GM10248 (cell line): ENCODE measurements at regions not wholly inside any gene's neighbourhood (a gene's known extent, or its start where the extent isn't known, plus 50 kb on each side); places are given as distances from the start of the nearest gene placed in this dataset.

Experiments
- CTCF ChIA-PET: fragments of 300-600 bp; sonication (Branson Sonifier 250); formaldehyde crosslinking; extraction: SDS; loops from one replicate; lab custom pipeline; 2021; ENCODE audit warnings: antibody characterized with exemption; lab: Yijun Ruan, JAX
- POLR2A ChIA-PET: fragments of 350-650 bp; sonication (Branson Sonifier 250); formaldehyde crosslinking; extraction: SDS; loops from one replicate; lab custom pipeline; 2020; ENCODE audit warnings: antibody characterized with exemption; lab: Yijun Ruan, JAX
- DNase-seq: peaks from one replicate; pipeline ENCODE4 v3.0.0; 2012; ENCODE audit errors: extremely low spot score
- TF ChIP-seq, protein P1 (sequence below): IDR thresholded peaks from 2 replicates; pipeline ENCODE4 v1.5.1; 2012; ENCODE audit warnings: mild to moderate bottlenecking, low read depth; ENCODE audit errors: extremely low read depth, missing control alignments, control extremely low read depth

DNA sequence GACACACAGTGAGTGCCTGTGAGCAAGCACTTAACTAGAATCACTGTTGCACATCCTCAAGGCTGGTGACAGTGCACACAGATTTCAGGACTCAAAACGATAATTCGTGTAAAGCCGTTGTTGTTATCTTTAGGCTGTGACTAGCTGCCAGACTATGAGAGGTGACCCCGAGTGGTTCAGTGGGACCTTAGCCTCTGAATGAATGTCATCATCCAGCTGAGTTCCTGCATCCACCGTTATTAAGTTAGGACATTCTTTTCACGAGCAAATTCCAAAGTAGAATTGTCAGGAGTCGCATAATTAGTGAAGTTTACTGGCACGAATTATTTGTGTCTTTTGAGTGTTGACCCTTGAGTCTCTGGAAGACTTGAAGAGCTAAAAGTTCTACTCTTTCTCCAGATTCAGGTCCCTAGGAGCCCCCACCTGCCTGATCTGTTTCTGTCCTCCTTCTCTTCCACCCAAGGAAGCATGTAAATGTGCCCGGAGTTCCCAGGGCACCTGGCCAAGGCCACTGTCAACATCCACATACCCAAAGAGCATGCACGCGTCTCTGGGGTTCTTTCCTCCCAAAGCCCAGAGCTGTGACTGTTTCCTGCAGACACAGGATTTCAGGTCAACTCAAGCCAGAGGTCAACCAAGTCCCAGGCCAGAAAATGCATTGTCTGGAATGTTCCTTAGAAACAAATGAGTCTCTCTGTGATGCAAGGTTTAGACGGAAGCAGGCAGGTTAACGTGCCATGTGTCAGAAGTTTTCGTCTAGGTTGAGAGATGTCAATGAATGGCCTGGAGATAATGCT lies 207.2 kb downstream of the TOMM20 start:
- TF ChIP-seq, protein P1, sequence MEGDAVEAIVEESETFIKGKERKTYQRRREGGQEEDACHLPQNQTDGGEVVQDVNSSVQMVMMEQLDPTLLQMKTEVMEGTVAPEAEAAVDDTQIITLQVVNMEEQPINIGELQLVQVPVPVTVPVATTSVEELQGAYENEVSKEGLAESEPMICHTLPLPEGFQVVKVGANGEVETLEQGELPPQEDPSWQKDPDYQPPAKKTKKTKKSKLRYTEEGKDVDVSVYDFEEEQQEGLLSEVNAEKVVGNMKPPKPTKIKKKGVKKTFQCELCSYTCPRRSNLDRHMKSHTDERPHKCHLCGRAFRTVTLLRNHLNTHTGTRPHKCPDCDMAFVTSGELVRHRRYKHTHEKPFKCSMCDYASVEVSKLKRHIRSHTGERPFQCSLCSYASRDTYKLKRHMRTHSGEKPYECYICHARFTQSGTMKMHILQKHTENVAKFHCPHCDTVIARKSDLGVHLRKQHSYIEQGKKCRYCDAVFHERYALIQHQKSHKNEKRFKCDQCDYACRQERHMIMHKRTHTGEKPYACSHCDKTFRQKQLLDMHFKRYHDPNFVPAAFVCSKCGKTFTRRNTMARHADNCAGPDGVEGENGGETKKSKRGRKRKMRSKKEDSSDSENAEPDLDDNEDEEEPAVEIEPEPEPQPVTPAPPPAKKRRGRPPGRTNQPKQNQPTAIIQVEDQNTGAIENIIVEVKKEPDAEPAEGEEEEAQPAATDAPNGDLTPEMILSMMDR = no peak
- DNase-seq = no peak
- POLR2A ChIA-PET = no interaction called here
- CTCF ChIA-PET = no interaction called here

DNA sequence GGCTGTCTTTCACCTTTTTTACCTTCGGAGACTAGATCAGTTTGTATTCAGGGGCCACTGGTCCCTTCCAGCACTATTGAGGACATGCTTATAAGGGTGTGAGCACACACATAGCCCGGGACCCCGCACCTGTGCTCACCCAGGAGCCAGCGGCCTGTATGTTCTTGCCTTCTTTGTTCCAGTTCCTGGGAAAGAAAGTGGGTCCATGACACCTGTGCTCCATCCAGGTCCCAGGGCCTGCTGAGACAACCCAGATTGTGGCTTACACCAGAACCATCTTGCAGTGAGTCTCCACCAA lies 207.8 kb downstream of the TOMM20 start:
- DNase-seq = no peak
- TF ChIP-seq, protein P1 = no peak
- ChIA-PET CTCF (no interaction called here), POLR2A (no interaction called here)

DNA sequence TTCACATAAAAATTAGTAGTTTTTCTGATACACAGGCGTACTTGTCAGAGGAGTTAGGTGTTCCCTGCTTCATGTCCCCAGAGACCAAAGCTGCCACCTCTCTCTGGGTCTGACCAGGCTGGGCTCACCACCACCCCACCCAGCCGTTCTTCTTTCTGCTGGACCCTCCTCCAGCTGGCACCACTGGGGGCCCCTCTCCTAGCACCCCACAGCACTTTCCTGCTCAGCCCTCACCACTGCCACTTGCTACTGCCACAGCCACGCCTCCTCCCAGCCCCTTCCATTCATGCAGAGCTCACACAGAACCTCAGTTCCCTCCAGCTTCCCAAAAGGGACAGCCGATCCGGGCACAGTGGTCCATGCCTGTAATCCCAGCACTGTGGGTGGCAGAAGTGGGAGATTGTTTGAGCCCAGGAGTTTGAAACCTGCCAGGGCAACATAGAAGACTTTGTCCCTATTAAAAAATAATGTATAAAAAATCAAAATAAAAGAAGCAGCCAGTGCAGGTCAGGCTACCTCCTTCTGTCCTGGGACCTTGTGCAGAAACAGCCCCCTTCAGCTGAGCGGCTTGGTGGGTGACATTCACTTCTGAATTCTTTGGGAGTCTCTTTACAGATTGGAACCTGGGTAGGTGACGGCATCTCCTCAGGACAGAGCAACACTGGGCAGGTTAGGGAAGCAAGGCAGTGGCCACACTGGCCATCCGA lies 208.3 kb downstream of the TOMM20 start:
- CTCF ChIA-PET = no interaction called here
- POLR2A ChIA-PET = no interaction called here
- TF ChIP-seq, protein P1 = no peak
- no peak for DNase-seq

DNA sequence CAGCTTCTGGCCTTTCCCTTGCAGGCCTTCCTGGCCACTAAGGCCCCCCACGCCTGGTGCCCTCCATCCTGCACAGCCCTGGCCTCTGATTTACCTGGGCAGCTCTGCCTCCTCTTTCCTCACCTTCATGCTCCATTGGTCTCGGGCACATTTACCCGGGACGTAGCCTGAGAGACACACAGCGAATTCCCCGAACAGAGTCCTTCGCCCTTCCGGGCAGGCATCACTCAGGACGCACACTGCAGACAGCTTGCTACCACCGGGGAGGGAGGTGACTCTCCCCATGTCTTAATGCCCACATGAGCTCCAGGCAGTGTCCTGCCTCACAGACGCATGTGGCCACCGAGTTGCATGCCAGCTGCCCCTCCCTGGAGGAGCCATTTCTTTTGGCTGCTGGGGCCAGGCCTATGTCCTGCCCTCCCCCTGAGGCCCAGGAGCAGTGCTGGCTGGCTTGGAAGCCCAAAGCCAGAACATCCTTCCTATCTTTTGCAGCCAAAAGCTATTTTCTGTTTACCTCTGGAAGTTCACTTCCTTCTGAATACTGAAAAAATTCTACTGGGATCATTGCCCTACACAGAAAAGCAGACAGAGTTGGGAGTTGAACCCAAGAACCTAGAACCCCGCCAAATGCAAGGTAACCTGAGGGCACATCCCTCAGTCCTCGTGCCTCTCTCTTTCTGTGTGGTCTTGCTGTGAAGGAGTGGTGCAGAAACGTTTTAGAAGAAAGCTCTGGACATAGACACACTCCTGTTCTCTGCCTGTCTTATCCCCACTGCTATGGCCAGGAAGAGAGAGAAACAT lies 209.5 kb downstream of the TOMM20 start:
- ChIA-PET POLR2A (no interaction called here), CTCF (interaction anchor here (1.1 kb wide), 1 partner anchor 11 kb away, joined by 5 read pairs; no protein-coding TSS in a partner anchor)
- DNase-seq = no peak
- TF ChIP-seq, protein P1 = no peak

DNA sequence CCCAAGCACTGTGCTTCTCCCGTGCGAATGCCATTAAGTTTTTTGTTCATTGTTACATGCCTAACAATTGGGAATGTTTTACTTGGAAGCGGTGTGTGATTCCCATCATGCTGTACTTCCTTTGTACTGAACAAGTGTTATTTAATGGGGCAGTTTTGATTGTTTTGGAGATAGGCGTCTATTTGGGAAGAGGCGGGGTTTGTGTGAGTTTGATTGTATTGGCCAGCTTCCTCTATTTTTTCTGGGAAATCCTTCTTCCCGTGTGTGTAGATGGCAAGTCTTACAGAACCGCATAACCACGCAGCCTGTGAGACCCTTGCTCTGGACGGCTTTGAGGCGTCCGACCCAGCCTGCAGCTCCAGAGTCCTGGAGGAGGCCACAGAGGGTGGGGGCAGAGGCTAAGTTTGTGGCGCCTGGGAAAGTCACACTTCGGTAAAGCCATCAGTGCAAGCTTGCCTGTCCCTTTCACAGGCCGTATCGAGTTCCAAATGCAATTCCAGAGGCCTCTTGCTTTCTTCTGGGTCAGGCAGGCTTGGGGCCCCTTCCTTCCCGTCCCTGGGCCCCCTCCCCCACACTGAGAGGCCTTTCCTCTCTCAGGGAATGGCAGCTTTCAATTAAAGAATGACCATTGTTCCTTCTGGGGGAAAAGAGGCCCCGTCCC lies 210.3 kb downstream of the TOMM20 start:
- POLR2A ChIA-PET = no interaction called here
- TF ChIP-seq, protein P1 = no peak
- CTCF ChIA-PET = interaction anchor here (1.1 kb wide), 1 partner anchor 10 kb away, joined by 5 read pairs; no protein-coding TSS in a partner anchor
- DNase-seq = no peak
